ENCODE measurements at regions not wholly inside any gene's neighbourhood (a gene's known extent, or its start where the extent isn't known, plus 50 kb on each side); places are given as distances from the start of the nearest gene placed in this dataset.

DNA sequence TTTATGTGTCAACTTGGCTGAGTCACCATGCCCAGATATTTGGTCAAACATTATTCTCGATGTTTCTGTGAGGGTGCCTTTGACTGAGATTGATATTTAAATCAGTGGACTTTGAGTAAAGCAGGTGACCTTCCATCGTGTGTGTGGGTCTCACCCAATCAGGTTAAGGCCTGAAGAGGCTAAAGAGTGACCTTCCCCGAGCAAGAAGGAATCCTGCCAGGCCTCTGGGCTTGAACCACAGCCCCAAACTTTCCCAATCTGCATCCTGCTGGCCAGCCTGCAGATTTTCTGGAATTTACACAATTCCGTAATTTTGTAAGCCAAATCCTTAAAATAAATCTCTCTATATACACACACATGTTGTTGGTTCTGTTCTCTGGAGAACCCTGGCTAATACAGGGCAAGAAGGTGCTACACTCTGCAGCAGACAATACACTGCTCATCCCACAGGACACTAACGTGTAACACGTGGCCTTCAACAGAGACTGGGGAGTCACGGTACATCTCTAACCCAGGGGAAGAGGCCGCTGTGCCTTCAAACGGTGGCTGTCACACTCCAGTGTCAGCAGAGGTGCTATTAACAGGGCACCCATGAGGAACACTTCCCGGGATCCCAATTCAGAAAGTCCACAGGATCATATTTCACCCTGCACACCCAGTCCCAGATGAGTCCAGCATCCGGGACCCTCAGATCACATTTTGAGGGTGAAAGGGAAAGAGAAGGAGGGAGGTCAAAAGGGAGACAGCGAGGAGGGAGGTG lies 113.1 kb upstream of the ID2 start:
- Histone ChIP-seq H3K9me3 (ENCODE audit: insufficient read depth, low read depth, low read length) (no peaks in the 10 kb centered on the region), H3K9ac (ENCODE audit: low read depth, low read length) (no peak overlapping the region), H3K4me1 (ENCODE audit: insufficient read depth, low read length) (no peaks in the 10 kb centered on the region), H3K27me3 (ENCODE audit: insufficient read depth, low read length) (no peaks in the 10 kb centered on the region), H3K4me3 (ENCODE audit: low read length) (no peak overlapping the region), H3K36me3 (ENCODE audit: insufficient read depth, low read depth, low read length) (no peaks in the 10 kb centered on the region), H3K27ac (ENCODE audit: low read length) (no peak overlapping the region)

DNA sequence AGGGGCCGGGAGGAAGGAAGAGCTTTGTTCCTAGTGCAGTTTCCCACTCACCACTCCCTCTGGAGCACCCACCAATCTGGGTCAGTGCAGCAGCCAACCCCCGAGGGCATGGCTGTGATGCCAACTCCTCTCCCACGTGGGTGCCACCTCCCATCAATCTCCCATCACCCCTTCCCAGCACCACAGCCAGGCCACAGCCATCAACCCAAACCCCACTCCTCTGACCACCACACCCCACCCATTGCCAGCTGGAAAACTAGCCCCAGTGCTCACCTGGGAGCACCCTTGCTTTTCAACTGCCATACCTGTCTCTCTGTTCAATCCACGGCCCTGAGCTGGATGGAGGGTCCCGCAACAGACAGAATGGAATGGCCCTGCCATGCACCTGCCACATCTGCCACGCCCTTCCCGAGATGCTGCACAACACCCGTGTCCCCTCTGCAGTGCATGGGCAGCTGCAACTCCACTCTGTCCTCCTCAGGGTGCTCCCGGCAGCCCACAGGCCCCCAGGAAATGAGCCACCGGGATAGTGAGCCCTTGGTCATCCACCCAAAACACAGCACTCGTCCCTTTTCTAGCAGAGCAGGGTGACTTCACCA lies 112.4 kb upstream of the ID2 start:
- Histone ChIP-seq H3K9ac (ENCODE audit: low read depth, low read length) (no peak overlapping the region), H3K9me3 (ENCODE audit: insufficient read depth, low read depth, low read length) (no peaks in the 10 kb centered on the region), H3K4me3 (ENCODE audit: low read length) (no peak overlapping the region), H3K27ac (ENCODE audit: low read length) (no peak overlapping the region), H3K4me1 (ENCODE audit: insufficient read depth, low read length) (no peaks in the 10 kb centered on the region), H3K36me3 (ENCODE audit: insufficient read depth, low read depth, low read length) (no peaks in the 10 kb centered on the region), H3K27me3 (ENCODE audit: insufficient read depth, low read length) (no peaks in the 10 kb centered on the region)

- H3K4me3 ChIP-seq (ENCODE audit: low read length): no peak overlapping the region
- H3K27ac ChIP-seq (ENCODE audit: low read length): no peak overlapping the region
- H3K9ac ChIP-seq (ENCODE audit: low read depth, low read length): no peak overlapping the region
- H3K9me3 ChIP-seq (ENCODE audit: insufficient read depth, low read depth, low read length): no peaks in the 10 kb centered on the region
- no peaks in the 10 kb centered on the region for H3K4me1 ChIP-seq (ENCODE audit: insufficient read depth, low read length)
- H3K36me3 ChIP-seq (ENCODE audit: insufficient read depth, low read depth, low read length): no peaks in the 10 kb centered on the region
- H3K27me3 ChIP-seq (ENCODE audit: insufficient read depth, low read length): no peaks in the 10 kb centered on the region
Observed at GRCh38 chr2:8570637-8571036, 111.2 kb upstream of the ID2 start.

GRCh38 chr2:8571301-8571791 lies 110.5 kb upstream of the ID2 start:
- Histone ChIP-seq H3K36me3 (ENCODE audit: insufficient read depth, low read depth, low read length) (no peaks in the 10 kb centered on the region), H3K27ac (ENCODE audit: low read length) (no peak overlapping the region), H3K9ac (ENCODE audit: low read depth, low read length) (no peak overlapping the region), H3K9me3 (ENCODE audit: insufficient read depth, low read depth, low read length) (no peaks in the 10 kb centered on the region), H3K27me3 (ENCODE audit: insufficient read depth, low read length) (no peaks in the 10 kb centered on the region), H3K4me3 (ENCODE audit: low read length) (no peak overlapping the region), H3K4me1 (ENCODE audit: insufficient read depth, low read length) (no peaks in the 10 kb centered on the region)

- no peaks in the 10 kb centered on the region for H3K36me3 ChIP-seq (ENCODE audit: insufficient read depth, low read depth, low read length)
- no peak overlapping the region for H3K27ac ChIP-seq (ENCODE audit: low read length)
- no peaks in the 10 kb centered on the region for H3K9me3 ChIP-seq (ENCODE audit: insufficient read depth, low read depth, low read length)
- H3K4me3 ChIP-seq (ENCODE audit: low read length): no peak overlapping the region
- no peaks in the 10 kb centered on the region for H3K4me1 ChIP-seq (ENCODE audit: insufficient read depth, low read length)
- no peak overlapping the region for H3K9ac ChIP-seq (ENCODE audit: low read depth, low read length)
- H3K27me3 ChIP-seq (ENCODE audit: insufficient read depth, low read length): no peaks in the 10 kb centered on the region
Observed at GRCh38 chr2:8571792-8572499, 109.9 kb upstream of the ID2 start.

- H3K36me3 ChIP-seq (ENCODE audit: insufficient read depth, low read depth, low read length): no peaks in the 10 kb centered on the region
- no peaks in the 10 kb centered on the region for H3K4me1 ChIP-seq (ENCODE audit: insufficient read depth, low read length)
- no peak overlapping the region for H3K4me3 ChIP-seq (ENCODE audit: low read length)
- H3K27me3 ChIP-seq (ENCODE audit: insufficient read depth, low read length): no peaks in the 10 kb centered on the region
- no peak overlapping the region for H3K9ac ChIP-seq (ENCODE audit: low read depth, low read length)
- H3K9me3 ChIP-seq (ENCODE audit: insufficient read depth, low read depth, low read length): no peaks in the 10 kb centered on the region
- no peak overlapping the region for H3K27ac ChIP-seq (ENCODE audit: low read length)
Observed at GRCh38 chr2:8572712-8573233, 109.1 kb upstream of the ID2 start.

DNA sequence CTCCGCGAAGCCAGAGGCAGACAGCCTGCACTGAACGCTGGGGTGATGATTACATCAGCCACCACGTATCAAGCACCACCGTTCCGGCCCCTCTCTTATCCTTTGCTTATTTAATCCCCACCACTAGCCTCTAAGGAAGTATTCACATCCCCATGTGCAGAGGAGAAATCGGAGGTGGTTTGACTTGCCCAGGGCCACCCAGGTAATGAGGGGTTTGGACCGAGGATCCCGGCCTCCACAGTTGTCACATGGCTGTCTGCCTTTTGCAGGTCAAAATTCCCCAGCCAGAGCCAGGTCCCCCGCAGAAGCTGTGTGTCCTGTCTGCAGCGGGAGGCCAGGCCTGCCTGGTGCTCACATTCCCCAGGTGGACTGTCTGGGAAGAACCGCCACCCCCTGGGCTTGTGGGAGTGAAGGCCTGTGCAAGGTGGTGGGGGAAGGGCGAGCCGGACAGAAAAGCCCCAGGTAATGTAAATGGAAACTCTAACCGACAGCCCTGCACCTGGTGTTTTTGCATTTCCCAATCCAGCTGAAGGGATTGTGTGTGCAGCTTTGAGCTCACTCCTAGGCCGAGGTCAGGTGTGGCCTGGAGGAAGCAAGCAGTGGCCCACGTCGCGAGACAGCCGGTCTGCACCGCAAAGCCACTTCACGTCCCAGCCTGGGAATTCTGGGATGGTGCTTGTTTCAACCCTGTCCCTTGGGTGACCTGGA lies 108.5 kb upstream of the ID2 start:
- no peaks in the 10 kb centered on the region for H3K4me1 ChIP-seq (ENCODE audit: insufficient read depth, low read length)
- peak overlapping the region; percentile 3; the same call in 1 of the 2 replicates for H3K9ac ChIP-seq (ENCODE audit: low read depth, low read length)
- no peaks in the 10 kb centered on the region for H3K9me3 ChIP-seq (ENCODE audit: insufficient read depth, low read depth, low read length)
- H3K27me3 ChIP-seq (ENCODE audit: insufficient read depth, low read length): no peaks in the 10 kb centered on the region
- no peak overlapping the region for H3K4me3 ChIP-seq (ENCODE audit: low read length)
- no peak overlapping the region for H3K27ac ChIP-seq (ENCODE audit: low read length)
- no peaks in the 10 kb centered on the region for H3K36me3 ChIP-seq (ENCODE audit: insufficient read depth, low read depth, low read length)

DNA sequence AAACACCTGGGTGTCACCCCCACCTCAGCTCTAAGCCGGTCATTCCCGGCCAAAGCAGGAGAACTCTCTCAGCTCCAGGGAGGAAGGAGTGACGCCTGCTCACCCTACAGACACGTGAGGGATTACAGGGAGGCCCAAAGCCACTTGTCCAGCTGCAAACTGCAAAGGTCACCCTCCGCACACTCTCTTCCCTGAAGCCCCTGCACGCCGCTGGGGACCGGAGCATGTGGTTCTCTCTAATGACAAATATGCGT lies 108.0 kb upstream of the ID2 start:
- no peaks in the 10 kb centered on the region for H3K9me3 ChIP-seq (ENCODE audit: insufficient read depth, low read depth, low read length)
- no peak overlapping the region for H3K27ac ChIP-seq (ENCODE audit: low read length)
- peak overlapping the region; percentile 3; the same call in 1 of the 2 replicates for H3K9ac ChIP-seq (ENCODE audit: low read depth, low read length)
- H3K4me3 ChIP-seq (ENCODE audit: low read length): no peak overlapping the region
- no peaks in the 10 kb centered on the region for H3K27me3 ChIP-seq (ENCODE audit: insufficient read depth, low read length)
- H3K4me1 ChIP-seq (ENCODE audit: insufficient read depth, low read length): no peaks in the 10 kb centered on the region
- no peaks in the 10 kb centered on the region for H3K36me3 ChIP-seq (ENCODE audit: insufficient read depth, low read depth, low read length)

- Histone ChIP-seq H3K4me1 (ENCODE audit: insufficient read depth, low read length) (no peaks in the 10 kb centered on the region), H3K36me3 (ENCODE audit: insufficient read depth, low read depth, low read length) (no peaks in the 10 kb centered on the region), H3K27ac (ENCODE audit: low read length) (no peak overlapping the region), H3K27me3 (ENCODE audit: insufficient read depth, low read length) (no peaks in the 10 kb centered on the region), H3K9ac (ENCODE audit: low read depth, low read length) (no peak overlapping the region), H3K4me3 (ENCODE audit: low read length) (no peak overlapping the region), H3K9me3 (ENCODE audit: insufficient read depth, low read depth, low read length) (no peaks in the 10 kb centered on the region)
Observed at GRCh38 chr2:8574196-8575037, 107.4 kb upstream of the ID2 start.

- Histone ChIP-seq H3K4me1 (ENCODE audit: insufficient read depth, low read length) (no peaks in the 10 kb centered on the region), H3K27me3 (ENCODE audit: insufficient read depth, low read length) (no peaks in the 10 kb centered on the region), H3K9ac (ENCODE audit: low read depth, low read length) (no peak overlapping the region), H3K36me3 (ENCODE audit: insufficient read depth, low read depth, low read length) (no peaks in the 10 kb centered on the region), H3K9me3 (ENCODE audit: insufficient read depth, low read depth, low read length) (no peaks in the 10 kb centered on the region), H3K4me3 (ENCODE audit: low read length) (no peak overlapping the region), H3K27ac (ENCODE audit: low read length) (no peak overlapping the region)
Observed at GRCh38 chr2:8575038-8575833, 106.6 kb upstream of the ID2 start.
